ENCODE measurements at regions not wholly inside any gene's neighbourhood (a gene's known extent, or its start where the extent isn't known, plus 50 kb on each side); places are given as distances from the start of the nearest gene placed in this dataset.

- TF ChIP-seq CTCF (IDR thresholded peaks at IDR 0.05): no peak
- TF ChIP-seq POLR2A (IDR thresholded peaks at IDR 0.05): no peak
Measured at GRCh38 chr5:6307304-6307703, 71.0 kb downstream of the MED10 start.
